ENCODE measurements at regions not wholly inside any gene's neighbourhood (a gene's known extent, or its start where the extent isn't known, plus 50 kb on each side); places are given as distances from the start of the nearest gene placed in this dataset.

DNA sequence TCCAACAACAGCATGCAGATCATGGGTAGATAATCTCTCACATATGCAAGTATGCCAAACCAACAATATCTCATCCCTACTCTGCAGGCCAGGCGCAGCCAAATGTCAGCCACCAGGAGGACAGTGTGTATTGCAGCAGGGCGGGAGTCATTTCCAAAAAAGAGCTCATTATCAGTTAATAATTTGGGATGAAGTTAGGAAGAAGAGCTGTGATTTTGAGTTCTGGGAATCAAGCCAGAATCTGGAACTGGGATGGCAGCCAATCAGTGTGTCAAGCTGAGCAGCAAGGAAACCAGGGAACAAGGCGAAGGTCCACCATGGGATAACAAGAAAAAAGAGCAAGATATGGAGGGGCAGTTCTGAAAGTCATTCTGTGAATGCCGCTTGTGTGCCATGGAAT, 88.2 kb upstream of the CAMK2D start:
- DNase-seq (ENCODE audit: low read depth in 2 of 3, low spot score in 2 of 3), result no peak

DNA sequence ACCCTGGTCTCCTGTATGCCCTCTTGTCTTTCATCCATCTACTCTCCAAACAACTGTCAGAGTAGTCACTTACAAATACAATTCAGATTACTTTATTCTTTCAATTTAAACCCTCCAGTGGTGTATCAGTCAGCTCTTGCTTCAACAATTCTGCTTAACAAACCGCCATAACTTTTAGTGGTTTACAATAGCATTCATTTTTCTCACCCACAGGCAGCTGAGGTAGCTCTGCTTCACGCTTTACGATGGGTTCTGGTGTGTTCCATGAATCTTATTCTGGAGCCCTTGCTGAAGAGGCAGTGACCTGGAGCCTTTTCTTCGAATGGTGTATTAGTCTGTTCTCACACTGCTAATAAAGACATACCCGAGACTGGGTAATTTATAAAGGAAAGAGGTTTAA, 86.2 kb upstream of the CAMK2D start:
- no peak for DNase-seq (ENCODE audit: low read depth in 2 of 3, low spot score in 2 of 3)

DNA sequence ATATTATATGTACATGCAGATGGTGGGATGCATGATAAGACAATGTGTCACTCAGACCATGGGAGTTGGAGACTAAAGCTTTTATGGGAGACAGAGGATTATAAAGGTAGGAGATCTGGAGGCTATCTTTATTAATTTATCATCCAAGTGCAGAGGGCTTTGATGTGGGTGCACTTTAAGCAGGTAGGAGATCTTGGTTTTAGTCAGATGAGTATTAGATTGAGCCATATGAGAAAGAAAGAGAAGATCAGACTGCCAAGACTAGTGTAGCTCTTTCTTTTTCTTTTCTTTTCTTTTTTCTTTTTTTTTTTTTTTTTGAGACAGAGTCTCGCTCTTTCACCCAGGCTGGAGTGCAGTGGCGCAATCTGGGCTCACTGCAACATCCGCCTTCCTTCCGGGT, 84.9 kb upstream of the CAMK2D start:
- no peak for DNase-seq (ENCODE audit: low read depth in 2 of 3, low spot score in 2 of 3)

DNA sequence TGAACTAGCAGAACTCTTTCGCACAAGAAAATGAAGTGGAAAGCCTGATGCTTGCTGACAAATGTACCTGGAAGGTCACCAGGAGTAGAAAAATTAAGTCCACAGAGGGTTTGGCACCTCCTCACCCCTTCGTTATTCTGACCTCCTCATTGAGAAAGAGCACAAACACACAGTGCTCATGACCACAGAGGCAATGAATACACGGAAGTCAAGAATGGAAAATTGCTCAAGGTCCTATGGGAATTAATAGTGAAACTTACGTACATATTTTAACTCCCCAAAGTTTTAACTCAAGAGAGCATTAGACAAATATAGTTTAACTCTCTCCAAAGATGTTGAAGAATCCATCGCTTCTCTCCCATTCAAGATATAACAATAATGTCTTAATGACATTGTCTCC, 83.6 kb upstream of the CAMK2D start:
- no peak for DNase-seq (ENCODE audit: low read depth in 2 of 3, low spot score in 2 of 3)

DNA sequence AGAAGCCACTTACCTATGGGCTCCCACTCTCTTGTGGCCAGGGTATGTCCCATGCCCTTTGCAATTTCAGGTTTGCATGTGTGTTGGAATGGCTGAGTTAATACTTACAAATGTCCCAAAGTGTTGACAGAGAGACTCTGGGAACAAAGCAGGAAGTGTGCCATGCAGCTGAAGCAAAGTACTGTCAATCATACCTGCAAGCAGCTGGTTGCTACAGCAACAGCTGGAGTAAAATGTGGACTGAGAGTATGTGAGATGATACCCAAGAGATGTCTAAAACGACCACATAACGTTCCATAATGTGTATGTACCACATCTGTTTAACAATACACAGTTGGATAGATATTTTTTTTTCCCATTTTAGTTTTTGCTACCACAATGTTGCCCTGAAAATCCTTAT, 82.8 kb upstream of the CAMK2D start:
- DNase-seq (ENCODE audit: low read depth in 2 of 3, low spot score in 2 of 3), result no peak

DNA sequence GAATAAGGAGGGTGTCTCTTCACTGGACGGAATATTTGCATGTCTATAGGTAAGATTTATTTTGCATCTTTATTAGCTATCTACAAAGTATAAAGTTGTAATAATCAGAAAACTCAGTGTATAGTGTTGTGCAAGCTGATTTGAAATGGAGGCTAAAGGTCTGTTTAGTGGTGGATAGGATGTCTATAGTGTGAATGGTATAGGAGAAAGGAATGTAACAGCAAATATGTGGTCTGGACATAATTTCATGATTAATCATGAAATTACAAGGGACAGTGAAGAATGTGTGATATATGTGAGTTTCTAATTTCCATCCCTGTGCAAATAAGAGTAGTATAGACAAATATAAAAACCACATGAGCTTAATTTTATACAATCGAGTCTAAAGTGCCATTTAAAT, 79.3 kb upstream of the CAMK2D start:
- DNase-seq (ENCODE audit: low read depth in 2 of 3, low spot score in 2 of 3), result no peak

DNA sequence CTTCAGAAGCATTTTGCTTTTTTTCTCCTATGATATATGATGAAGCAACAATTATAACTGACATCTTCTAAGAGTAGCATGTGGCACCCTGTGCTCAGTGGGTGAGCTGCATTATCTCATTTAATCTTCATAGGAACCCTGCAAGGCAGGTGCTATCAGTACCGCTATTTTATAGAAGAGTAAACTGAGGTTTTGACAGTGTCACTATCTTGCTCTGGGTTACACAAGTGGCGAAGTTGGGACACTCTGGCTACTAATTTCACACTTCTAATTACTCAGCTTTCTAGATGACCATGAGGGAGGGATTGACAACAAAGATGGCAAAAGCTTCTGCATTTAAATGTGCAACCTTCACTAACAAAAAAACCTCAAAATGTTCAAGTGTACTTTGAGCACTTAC, 76.9 kb upstream of the CAMK2D start:
- DNase-seq (ENCODE audit: low read depth in 2 of 3, low spot score in 2 of 3), result no peak

DNA sequence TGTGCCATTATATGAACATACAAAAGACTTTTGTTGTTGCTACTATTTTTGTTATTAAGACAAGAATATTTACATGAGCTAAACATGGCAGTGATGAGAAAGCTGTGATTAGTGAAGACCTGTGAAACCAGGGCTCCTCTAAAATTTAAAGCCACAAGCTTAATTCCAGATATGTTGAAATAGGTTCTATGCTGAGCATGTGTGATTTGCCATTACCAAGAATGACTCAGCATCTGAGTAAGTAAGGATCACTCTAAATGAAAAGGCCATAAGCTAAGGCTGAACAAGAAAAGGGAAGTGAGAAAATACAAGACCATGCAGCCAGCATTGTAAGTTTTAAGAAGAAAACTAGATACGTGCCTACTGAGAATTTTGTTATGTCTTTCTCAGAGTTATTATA, 75.9 kb upstream of the CAMK2D start:
- DNase-seq (ENCODE audit: low read depth in 2 of 3, low spot score in 2 of 3), result peak in 2 of 3 donors; percentile 64 to 87

DNA sequence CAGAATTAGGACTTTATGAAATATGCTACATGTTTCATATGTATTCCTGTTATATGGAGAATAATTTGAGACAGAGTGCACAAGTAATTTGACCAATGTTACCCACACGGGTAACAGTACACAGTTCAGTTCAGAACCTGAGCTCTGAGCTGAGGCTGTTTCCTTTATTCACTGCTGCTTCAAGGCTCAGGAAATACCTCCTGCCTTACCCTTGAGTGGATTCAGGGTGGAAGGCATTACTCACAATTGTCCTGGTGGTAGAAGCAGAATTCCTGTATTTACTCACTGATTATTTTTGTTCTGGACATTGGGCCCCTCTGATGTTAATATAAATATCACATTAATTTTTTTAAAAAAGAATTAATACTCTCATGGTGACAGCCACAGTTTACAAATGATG, 73.5 kb upstream of the CAMK2D start:
- no peak for DNase-seq (ENCODE audit: low read depth in 2 of 3, low spot score in 2 of 3)

DNA sequence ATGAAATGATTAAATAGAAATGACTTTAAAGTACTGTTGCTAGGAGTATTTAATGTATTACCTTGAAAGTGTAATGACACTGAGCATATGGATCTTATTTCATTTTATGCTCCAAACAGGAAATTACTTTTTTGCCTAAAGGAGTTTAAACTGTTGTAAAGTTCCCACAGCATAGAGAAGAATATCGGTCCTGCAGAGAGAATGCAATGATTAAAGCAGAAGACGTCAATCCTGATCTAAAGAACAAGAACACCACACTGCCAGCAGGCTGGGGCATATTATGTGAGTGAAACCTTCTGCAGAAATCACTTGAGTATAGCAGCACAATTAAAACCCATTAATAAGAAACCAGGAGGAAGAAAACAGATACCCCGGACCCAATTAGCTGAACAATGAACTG, 72.8 kb upstream of the CAMK2D start:
- no peak for DNase-seq (ENCODE audit: low read depth in 2 of 3, low spot score in 2 of 3)

DNA sequence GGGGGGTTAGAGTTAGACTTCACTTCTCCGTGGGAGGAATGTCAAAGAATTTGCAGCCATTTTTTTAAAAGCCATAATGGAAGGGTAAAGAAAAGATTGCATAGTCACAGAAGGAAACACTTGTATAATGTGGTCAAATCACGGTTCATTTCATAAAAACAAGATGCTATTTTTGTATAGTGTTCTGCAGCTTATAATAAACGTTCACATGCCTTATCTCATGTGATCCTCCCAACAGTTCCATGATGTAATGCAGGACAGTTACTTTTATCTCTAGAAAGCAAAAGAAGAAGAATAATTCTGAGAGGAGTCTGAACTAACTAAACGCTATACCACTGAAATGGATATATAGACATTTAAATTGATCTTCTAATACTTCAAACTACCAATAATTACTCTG, 71.3 kb upstream of the CAMK2D start:
- no peak for DNase-seq (ENCODE audit: low read depth in 2 of 3, low spot score in 2 of 3)

DNA sequence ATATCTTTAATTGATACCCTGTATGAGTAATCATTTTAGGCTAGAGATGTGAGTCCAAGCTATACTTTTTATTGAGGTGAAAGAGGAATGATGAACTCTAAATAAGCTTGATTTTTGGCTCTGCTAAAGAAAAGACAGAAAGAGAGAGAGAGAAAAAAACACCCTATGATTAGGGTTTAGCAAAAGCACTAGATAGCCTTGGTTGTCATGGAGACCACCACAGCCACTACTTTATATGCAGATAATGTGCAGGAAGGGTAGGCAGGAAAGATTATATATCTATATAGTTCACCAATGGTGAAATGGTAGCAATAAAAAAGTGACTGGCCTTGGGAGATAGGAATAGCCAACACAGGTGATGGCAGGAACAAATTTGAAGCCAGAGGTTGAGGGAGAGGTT, 69.9 kb upstream of the CAMK2D start:
- DNase-seq (ENCODE audit: low read depth in 2 of 3, low spot score in 2 of 3), result peak in 2 of 3 donors; percentile 15 to 33

DNA sequence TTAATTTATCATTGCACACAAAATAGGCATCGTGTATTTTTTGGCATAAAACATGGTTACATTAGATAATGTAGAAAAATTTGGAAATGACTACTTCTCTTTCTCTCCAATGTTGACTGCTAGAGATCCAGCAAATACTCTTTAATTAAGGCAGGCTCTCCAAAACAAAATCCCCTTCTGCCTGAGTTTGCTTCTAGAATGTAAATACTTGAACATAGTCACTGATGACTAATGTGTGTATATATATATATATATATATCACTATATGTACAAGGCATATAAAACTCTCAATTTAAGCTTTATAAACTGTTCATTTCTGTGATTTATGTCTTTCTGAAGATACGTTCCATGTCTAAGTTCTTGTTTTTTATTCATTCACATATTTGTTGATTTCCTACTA, 67.2 kb upstream of the CAMK2D start:
- no peak for DNase-seq (ENCODE audit: low read depth in 2 of 3, low spot score in 2 of 3)

DNA sequence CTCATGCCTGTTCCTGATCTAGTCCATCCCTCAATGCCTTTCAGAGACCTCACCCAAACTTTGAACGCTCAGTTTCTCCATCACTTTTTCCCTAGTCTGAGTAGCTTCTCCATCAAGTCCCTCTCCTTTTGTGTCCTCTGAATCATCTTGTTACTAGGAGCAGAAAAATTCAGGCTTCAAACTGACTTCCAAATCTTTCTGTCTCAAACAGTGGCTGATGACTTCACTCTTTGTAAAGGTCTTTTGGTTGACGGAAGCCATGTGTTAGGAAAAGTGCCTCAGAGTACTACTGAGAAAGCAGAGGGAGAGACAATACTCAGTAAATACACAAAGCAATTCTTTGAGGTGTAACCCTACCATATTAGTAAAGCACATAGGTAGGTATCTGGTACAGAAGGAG, 65.7 kb upstream of the CAMK2D start:
- no peak for DNase-seq (ENCODE audit: low read depth in 2 of 3, low spot score in 2 of 3)

DNA sequence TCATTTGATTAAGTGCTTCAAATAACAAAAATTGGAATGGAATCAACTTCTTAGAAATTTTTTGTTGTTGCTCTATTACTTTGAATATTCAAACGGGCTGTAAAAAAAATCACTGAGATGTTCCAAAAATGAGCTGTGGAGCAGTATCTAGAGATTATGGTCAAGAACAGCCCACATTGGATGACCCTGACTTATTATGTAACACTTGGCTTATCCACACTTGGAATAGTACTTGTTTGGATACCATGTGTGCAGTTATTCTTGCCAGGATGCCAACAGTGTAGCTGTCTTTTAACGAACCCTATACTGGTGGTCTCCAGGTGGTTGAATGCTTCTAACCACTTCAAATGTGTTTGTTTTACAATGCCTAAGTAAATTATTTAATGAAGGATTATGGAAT, 64.9 kb upstream of the CAMK2D start:
- no peak for DNase-seq (ENCODE audit: low read depth in 2 of 3, low spot score in 2 of 3)

DNA sequence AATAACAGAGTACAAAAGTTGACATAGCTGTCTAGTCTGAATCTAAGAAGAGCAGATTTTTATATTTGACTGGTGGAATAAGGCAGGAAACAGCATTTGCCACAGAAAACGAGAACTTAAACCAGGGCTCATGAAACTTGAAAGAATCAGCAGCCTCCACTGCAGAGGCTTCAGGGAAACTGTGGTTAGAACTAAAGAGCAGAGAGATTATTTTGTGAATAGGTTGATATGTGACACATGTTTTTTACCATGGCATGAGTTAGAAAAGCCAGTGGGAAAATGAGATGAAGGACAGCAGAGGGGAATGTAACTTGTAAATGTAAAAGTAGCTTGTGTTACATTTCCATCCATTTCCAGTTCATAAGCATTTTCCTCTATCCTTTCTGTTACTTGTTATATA, 63.7 kb upstream of the CAMK2D start:
- DNase-seq (ENCODE audit: low read depth in 2 of 3, low spot score in 2 of 3), result peak in 2 of 3 donors; percentile 58 to 86

DNA sequence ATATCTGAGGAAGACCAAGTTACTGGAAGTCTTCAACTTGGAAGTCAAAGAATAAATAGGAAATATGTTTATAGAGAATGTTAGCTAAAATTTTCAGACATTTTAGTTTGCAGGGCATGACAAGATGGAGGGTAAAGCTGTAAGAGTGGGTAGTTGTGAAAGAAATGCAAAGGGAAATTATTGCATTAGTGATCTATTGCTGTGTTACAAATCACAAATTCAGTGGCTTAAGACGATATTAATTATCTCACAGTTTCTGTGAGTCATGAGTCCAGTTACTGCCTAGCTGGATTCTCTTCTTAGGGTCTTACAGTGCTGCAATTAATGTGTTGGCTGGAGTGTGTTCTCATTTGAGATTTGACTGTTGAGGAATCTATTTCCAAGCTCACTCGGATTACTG, 62.9 kb upstream of the CAMK2D start:
- DNase-seq (ENCODE audit: low read depth in 2 of 3, low spot score in 2 of 3), result no peak

DNA sequence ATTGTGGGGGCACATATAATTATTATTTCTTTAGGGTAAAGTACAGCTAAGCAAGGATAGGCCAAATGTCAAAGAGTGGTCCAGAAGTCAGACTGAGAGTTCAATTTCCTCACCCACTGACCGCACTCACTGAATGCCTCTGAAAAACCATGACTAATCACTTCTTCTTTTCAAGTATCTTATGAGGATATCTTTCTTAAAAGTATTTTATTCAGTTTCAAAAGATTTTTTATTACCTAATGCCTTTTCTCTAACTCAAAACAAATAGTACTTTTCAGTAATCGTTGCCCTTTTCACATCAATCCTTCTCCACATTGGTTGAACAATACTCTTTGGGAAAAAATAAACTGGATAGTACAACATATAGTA, 61.7 kb upstream of the CAMK2D start:
- DNase-seq (ENCODE audit: low read depth in 2 of 3, low spot score in 2 of 3), result peak in 2 of 3 donors; percentile 18 to 66

DNA sequence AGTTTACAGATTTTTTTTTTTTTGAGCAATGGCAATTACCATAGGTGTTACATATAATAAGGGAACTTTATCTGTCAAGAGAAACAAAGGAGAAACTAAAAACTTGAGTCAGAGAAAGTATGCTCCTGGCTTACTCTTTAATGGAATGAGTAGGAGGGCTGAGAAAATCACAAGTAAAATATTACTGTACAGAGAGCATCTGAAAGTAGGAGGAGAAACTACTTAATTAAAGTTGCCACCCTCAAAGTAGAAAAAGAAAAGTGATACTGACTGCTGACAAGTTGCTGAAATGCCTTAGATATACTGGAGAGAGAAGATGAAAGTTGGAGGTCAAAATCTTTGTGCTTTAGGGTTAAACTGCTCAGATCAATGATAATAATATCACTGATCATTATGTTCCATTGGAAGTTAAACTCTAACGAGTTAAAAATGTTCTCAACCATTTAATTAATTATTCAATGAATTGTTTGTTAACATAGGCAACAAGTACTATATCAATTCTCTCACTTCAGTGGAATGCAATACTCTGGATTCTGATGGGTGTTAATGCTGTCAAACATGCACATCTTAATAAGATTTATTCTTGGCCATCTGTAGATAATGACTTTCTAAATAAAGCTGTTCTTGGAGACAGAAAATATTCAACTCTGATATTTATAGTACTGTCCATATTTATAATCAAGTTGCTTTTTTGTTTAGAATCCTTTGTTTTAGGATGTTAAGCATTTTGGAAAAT, 61.2 kb upstream of the CAMK2D start:
- no peak for DNase-seq (ENCODE audit: low read depth in 2 of 3, low spot score in 2 of 3)

DNA sequence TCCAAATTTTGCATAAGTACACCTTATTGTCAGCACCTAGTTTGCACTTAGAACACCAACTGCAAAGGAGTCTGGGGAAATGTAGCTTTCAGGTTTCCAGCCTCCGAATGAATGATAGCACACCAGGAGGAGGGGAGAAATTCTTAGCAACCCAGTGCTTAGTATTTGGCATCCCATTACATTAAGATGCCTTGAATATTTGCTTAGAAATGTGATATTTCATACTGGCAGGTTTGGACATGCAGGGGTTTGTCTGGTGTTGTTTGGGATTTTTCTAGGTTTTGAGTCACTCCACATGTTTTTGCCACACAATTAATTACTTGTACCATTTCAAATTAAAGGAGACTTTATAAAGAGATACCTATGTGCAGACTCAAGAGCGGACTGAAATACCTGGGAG, 60.3 kb upstream of the CAMK2D start:
- DNase-seq (ENCODE audit: low read depth in 2 of 3, low spot score in 2 of 3), result no peak

DNA sequence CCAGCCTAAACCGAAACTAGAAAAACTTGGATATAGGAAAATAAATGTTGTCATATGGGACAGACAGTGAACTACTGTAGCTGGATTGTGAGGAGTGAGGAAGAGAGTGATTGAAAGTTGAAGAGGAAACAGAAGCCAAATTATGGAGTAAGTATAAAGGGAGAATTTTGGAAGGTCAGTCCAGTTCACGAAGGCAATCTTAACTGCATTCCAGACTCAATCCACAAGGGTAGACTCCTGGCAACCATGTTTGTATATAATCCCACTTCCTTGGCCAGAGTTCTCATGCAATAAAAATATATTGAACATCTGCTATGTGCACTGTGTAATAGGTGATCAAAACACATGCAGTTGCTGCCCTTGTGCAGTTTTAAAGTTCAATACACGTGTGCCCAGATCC, 58.6 kb upstream of the CAMK2D start:
- no peak for DNase-seq (ENCODE audit: low read depth in 2 of 3, low spot score in 2 of 3)

DNA sequence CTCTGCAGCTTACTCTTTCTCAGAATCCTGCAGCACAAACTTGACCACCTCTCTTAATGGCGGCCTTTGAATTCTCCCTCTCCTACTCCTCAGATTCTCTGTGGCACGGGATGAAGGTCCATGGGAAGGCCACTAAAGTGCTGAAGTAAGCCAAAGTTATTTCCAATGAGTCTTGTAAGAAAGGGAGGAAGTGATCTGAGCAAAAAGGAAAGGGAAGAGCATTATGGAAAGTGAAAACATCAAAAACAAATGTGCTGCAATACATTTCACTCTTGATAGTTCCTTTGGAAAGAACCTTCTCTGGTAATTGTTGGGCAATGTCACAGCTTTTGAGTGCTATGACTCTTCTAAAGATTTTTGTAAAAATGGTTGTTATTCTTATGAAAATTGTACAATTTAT, 54.3 kb upstream of the CAMK2D start:
- DNase-seq (ENCODE audit: low read depth in 2 of 3, low spot score in 2 of 3), result no peak

DNA sequence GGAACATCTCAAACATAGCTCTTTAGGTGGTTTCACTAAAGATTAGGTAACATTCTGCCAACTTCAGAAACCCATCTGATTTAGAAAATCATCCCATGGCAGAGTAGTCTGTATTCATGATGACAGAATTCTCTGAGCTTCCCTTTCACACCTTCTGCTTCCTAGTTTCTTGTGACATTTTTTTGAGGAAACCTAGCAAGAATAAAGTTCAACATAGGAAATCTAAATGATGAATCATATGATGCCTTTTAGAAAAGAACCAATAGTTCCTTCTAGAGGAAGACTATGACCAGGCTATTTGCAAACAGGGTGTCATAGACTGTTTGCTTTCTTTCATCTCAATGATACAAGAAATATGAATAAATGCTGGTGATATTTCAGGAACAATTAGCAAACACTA, 49.8 kb upstream of the CAMK2D start:
- DNase-seq (ENCODE audit: low read depth in 2 of 3, low spot score in 2 of 3), result no peak

Measured in hematopoietic multipotent progenitor cell (in vitro differentiated cells).